ENCODE measurements at regions not wholly inside any gene's neighbourhood (a gene's known extent, or its start where the extent isn't known, plus 50 kb on each side); places are given as distances from the start of the nearest gene placed in this dataset.

DNA sequence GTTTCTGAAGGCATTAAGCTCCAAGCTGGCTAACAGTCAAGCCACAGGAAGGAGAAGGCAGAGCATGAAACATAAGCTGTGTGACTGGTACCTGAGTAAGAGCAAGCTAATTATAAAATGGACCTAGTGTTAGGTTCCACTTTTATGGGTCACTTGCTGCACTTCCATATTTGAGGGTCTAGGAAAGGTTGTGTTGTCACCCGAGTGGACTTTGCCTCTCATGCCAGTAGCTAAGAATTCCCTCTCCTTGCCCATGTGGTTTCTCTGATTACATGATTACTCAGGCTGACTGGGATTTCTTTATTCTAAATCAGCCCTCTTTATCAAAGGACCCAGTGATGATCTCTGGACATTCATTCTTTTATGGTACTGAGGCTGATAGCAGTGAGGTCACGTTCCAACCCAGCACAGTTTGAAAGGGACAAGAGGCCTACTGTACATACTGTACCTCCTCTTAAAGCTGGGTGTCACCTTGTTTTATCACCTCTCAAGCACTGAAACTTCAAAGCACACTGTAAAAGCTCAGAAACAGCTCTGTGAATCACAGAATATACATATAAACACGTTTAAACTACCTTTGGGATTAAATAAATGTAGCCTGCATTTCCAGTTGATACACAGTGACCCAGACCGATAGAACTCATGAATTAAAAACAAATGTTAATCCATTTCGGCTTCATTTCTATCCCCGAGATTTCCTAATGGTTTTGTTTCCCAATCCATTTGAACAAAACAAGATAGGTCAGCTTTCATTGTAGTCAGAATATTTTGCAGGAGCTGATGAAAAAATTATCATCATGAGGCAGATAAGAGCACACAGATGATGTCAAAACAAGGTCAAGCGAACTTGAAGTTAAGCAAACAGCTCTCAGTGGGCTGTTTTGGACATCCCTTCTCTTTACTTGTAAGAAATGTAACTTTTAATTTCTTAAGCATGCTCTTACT lies 96.5 kb downstream of the ALDH8A1 start:
- peak overlapping the region; percentile 61 to 97 (median 85) for H3K27ac ChIP-seq
- intact Hi-C loops (cut with DNase I) = no loop called here
- no peak overlapping the region for H3K4me3 ChIP-seq
- no peaks in the 10 kb centered on the region for H3K36me3 ChIP-seq
- DNase-seq (no peak), ATAC-seq (peak; percentile 5 to 39 (median 24))
- 20% methylated on average over 7 of the region's 7 CpGs for WGBS (ENCODE audit: insufficient coverage, low coverage, low lambda C conversion rate, missing lambda C conversion rate)
- no peaks in the 10 kb centered on the region for H3K27me3 ChIP-seq
- no peak for TF ChIP-seq POLR2A (IDR thresholded peaks at IDR 0.05)
- TF ChIP-seq, protein P1, sequence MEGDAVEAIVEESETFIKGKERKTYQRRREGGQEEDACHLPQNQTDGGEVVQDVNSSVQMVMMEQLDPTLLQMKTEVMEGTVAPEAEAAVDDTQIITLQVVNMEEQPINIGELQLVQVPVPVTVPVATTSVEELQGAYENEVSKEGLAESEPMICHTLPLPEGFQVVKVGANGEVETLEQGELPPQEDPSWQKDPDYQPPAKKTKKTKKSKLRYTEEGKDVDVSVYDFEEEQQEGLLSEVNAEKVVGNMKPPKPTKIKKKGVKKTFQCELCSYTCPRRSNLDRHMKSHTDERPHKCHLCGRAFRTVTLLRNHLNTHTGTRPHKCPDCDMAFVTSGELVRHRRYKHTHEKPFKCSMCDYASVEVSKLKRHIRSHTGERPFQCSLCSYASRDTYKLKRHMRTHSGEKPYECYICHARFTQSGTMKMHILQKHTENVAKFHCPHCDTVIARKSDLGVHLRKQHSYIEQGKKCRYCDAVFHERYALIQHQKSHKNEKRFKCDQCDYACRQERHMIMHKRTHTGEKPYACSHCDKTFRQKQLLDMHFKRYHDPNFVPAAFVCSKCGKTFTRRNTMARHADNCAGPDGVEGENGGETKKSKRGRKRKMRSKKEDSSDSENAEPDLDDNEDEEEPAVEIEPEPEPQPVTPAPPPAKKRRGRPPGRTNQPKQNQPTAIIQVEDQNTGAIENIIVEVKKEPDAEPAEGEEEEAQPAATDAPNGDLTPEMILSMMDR (IDR thresholded peaks at IDR 0.05) = no peak
- H3K4me1 ChIP-seq = peaks cover 0 to 46% (median 17%) of the 10 kb centered on the region in 4 donors
- no peaks in the 10 kb centered on the region for H3K9me3 ChIP-seq

- peak in 1 of 3 donors; percentile 65 for DNase-seq
- 56% methylated on average over 6 of the region's 6 CpGs for WGBS (ENCODE audit: insufficient coverage, low coverage, low lambda C conversion rate, missing lambda C conversion rate)
Measured at GRCh38 chr6:134851548-134851947, 98.4 kb downstream of the ALDH8A1 start.

DNA sequence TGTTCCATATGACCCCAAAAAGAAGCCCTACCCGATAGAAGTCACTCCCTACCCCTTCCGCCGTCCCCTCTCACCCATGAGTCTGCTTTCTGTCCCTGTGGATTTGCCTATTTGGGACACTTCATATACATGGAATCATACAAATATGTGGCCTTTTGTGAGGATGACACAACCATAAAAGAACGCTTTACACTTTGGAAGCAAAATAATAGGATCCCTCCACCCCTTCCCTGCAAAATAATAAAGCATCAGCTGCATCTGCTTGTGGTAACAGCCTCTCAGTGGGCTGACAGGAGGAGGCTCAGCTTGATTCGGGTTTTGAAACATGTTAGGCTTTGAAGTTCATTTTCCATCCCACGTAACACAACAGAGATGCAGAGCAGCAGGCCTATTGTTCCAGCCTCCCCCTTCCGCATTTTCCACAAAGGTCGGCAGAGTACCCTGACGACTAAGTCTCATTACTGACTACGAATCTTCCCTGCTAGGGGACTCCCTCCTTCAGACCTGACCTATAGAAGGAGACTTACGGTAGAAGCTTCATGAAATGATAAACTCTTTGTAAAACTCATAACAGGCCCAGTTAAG lies 99.1 kb downstream of the ALDH8A1 start:
- peak overlapping the region; percentile 67 to 97 (median 85) for H3K27ac ChIP-seq
- peak overlapping the region in 1 of 3 donors; percentile 45 for H3K4me3 ChIP-seq
- H3K36me3 ChIP-seq = no peaks in the 10 kb centered on the region
- WGBS (ENCODE audit: insufficient coverage, low coverage, low lambda C conversion rate, missing lambda C conversion rate) = 47% methylated on average over 9 of the region's 11 CpGs
- H3K27me3 ChIP-seq = no peaks in the 10 kb centered on the region
- no peaks in the 10 kb centered on the region for H3K9me3 ChIP-seq
- TF ChIP-seq, protein P1 (IDR thresholded peaks at IDR 0.05) = no peak
- TF ChIP-seq POLR2A (IDR thresholded peaks at IDR 0.05) = no peak
- DNase-seq (peak in 1 of 3 donors; percentile 14), ATAC-seq (no peak)
- peaks cover 0 to 60% (median 17%) of the 10 kb centered on the region in 4 donors for H3K4me1 ChIP-seq
- intact Hi-C loops (cut with DNase I) = no loop called here

More at GRCh38 chr6:134851548-134851947, 98.4 kb downstream of the ALDH8A1 start:
- H3K27ac ChIP-seq = peak overlapping the region in 2 of 3 donors; percentile 85 to 97
- ATAC-seq = peak in 2 of 4 donors; percentile 8 to 36
- no peaks in the 10 kb centered on the region for H3K27me3 ChIP-seq
- no peak overlapping the region for H3K4me3 ChIP-seq
- H3K9me3 ChIP-seq = no peaks in the 10 kb centered on the region
- TF ChIP-seq, protein P1 (IDR thresholded peaks at IDR 0.05) = no peak
- TF ChIP-seq POLR2A (IDR thresholded peaks at IDR 0.05) = no peak
- intact Hi-C loops (cut with DNase I) = no loop called here
- H3K4me1 ChIP-seq = peaks cover 0 to 60% (median 17%) of the 10 kb centered on the region in 4 donors
- H3K36me3 ChIP-seq = no peaks in the 10 kb centered on the region

DNA sequence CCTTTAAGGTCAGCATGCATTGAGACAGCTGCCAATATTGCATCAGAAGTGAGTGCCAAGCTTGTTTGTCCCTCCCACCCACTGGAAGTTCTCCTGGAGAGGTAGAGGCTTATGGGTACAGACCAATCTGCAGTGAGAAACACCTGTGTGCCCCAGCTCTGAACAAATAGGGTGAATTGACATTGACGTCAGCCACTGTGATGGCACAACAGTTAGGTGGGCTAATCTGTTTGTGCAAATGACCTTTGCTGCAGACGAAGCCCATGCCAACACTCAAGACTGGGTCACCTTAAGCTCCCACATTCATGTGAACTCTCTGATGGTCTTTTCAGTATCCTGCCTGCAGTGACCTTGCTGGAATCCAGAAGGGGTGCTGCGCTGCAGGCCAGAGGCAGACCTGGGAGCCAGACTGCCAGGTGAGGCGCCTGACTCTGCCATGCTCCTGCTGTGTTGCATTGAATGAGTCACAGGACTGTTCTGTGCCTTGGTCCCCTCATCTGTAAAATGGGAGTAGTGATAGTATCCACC lies 99.9 kb downstream of the ALDH8A1 start:
- peak; percentile 72 to 93 (median 86) for ATAC-seq
- no peaks in the 10 kb centered on the region for H3K27me3 ChIP-seq
- peak overlapping the region in 2 of 3 donors; percentile 18 to 45 for H3K4me3 ChIP-seq
- no peaks in the 10 kb centered on the region for H3K36me3 ChIP-seq
- H3K4me1 ChIP-seq = peaks cover 0 to 60% (median 17%) of the 10 kb centered on the region in 4 donors
- no peaks in the 10 kb centered on the region for H3K9me3 ChIP-seq
- TF ChIP-seq POLR2A (IDR thresholded peaks at IDR 0.05) = no peak
- TF ChIP-seq, protein P1 (IDR thresholded peaks at IDR 0.05) = no peak
- DNase-seq = peak; percentile 48 to 93 (median 85)
- peak overlapping the region; percentile 67 to 97 (median 85) for H3K27ac ChIP-seq
- WGBS (ENCODE audit: insufficient coverage, low coverage, low lambda C conversion rate, missing lambda C conversion rate) = 52% methylated on average over 4 of the region's 4 CpGs
- intact Hi-C loops (cut with DNase I) = no loop called here

Data from right lobe of liver (tissue), 6 donors.